ENCODE measurements at regions not wholly inside any gene's neighbourhood (a gene's known extent, or its start where the extent isn't known, plus 50 kb on each side); places are given as distances from the start of the nearest gene placed in this dataset.

GRCh38 chr16:76210157-76210556 lies 67.0 kb upstream of the CNTNAP4 start:
- Histone ChIP-seq H2AFZ (replicated peaks; ENCODE audit: low read length, poor library complexity) (no peak overlapping the region), H3K27me3 (ENCODE audit: control insufficient read depth, insufficient read depth, low read length) (no peaks in the 10 kb centered on the region), H4K91ac (ENCODE audit: insufficient read depth, low read depth, low read length) (no peak overlapping the region), H4K8ac (ENCODE audit: low read depth in 2 of 2, low read length in 2 of 2) (no peak overlapping the region), H3K9me1 (ENCODE audit: insufficient read depth, low read length) (no peaks in the 10 kb centered on the region), H2AK5ac (ENCODE audit: low read depth, low read length) (no peak overlapping the region), H2AK9ac (replicated peaks; ENCODE audit: low read depth, low read length, poor library complexity) (no peak overlapping the region), H3K56ac (ENCODE audit: extremely low read depth, insufficient read depth, low read length) (no peak overlapping the region), H2BK15ac (ENCODE audit: low read depth, low read length) (no peak overlapping the region), H3K4ac (ENCODE audit: low read depth, low read length) (no peak overlapping the region), H3K36me3 (ENCODE audit: control insufficient read depth, insufficient read depth, low read length) (no peaks in the 10 kb centered on the region), H2BK5ac (ENCODE audit: low read depth, low read length, poor library complexity, severe bottlenecking) (no peak overlapping the region), H3K18ac (ENCODE audit: low read depth, low read length) (no peak overlapping the region), H4K5ac (ENCODE audit: low read depth, low read length) (no peak overlapping the region), H3K27ac (ENCODE audit: insufficient read depth, low read length) (no peak overlapping the region), H3K4me1 (ENCODE audit: control insufficient read depth, insufficient read depth, low read length) (no peaks in the 10 kb centered on the region), H3K4me2 (ENCODE audit: low read depth, low read length) (no peak overlapping the region), H3K79me1 (ENCODE audit: low read depth in 1 of 2, low read length in 2 of 2) (no peaks in the 10 kb centered on the region), H2BK120ac (ENCODE audit: low read depth, low read length) (no peak overlapping the region), H3K9ac (ENCODE audit: low read depth, low read length) (no peak overlapping the region), H3K9me3 (ENCODE audit: control insufficient read depth, insufficient read depth, low read length) (peaks cover 4% of the 10 kb centered on the region; the same call in 1 of the 2 replicates), H2BK20ac (ENCODE audit: low read depth, low read length) (no peak overlapping the region), H4K20me1 (ENCODE audit: insufficient read depth, low read length) (no peaks in the 10 kb centered on the region), H3K4me3 (ENCODE audit: insufficient read depth, low read depth, low read length) (no peak overlapping the region), H3K14ac (replicated peaks; ENCODE audit: low read depth, low read length) (no peak overlapping the region), H3K23ac (ENCODE audit: low read depth, low read length) (no peak overlapping the region)
- ATAC-seq (ENCODE audit: low read depth) (no peak), DNase-seq (no peak)
- dilution Hi-C loops (cut with HindIII; ENCODE audit: low sequenced_read_pairs, unreplicated experiment) (no loop called here), intact Hi-C loops (cut with micrococcal nuclease) (no loop called here), in situ Hi-C loops (cut with MboI; ENCODE audit: low sequenced_read_pairs) (no loop called here)
- no peak for TF ChIP-seq BHLHE40 (IDR thresholded peaks at IDR 0.05; ENCODE audit: low read depth, low read length)
- TF ChIP-seq MAFK (IDR thresholded peaks at IDR 0.05; ENCODE audit: low read depth, low read length) = no peak
- TF ChIP-seq MAZ (IDR thresholded peaks at IDR 0.05; ENCODE audit: borderline replicate concordance, low read depth, low read length) = no peak
- TF ChIP-seq USF2 (IDR thresholded peaks at IDR 0.05; ENCODE audit: low read depth, low read length) = no peak
- WGBS, 2 experiments (ENCODE audit: extremely low coverage in 2 of 2, insufficient read length in 1 of 2) = 38% methylated on average over 3 of the region's 5 CpGs; no CpG with 5 or more reads in 1 of the 2 experiments
- BruUV-seq (replicated peaks) = no TSS peak
- ChIA-PET POLR2A (ENCODE audit: unreplicated experiment) (no interaction called here), CTCF (no interaction called here)

All from IMR-90 (cell line).